ENCODE measurements at regions not wholly inside any gene's neighbourhood (a gene's known extent, or its start where the extent isn't known, plus 50 kb on each side); places are given as distances from the start of the nearest gene placed in this dataset.
A peak's percentile ranks its signal among the peaks of the same experiment; 100 is the strongest.
"Not testable (repeated sequence)": the region's sequence is repeated elsewhere in the genome, so short reads cannot be mapped to it uniquely, and the experiment has no call there.

- not testable (repeated sequence) for DNase-seq (ENCODE audit: low spot score in 2 of 2); H3K36me3 Mint-ChIP-seq (ENCODE audit: insufficient read depth); H3K9me3 Mint-ChIP-seq; H3K4me3 Mint-ChIP-seq; H3K4me1 Mint-ChIP-seq; ATAC-seq (replicated peaks; ENCODE audit: extremely low read depth, poor library complexity, severe bottlenecking); H3K27ac Mint-ChIP-seq (ENCODE audit: low read depth)
- peaks cover 28% of the 10 kb centered on the region for H3K27me3 Mint-ChIP-seq
These were observed 284.3 kb upstream of the RAI14 start for GRCh38 chr5:34371817-34372216.

GRCh38 chr5:34372739-34373138 lies 283.4 kb upstream of the RAI14 start:
- H3K9me3 Mint-ChIP-seq; H3K4me3 Mint-ChIP-seq; H3K27ac Mint-ChIP-seq (ENCODE audit: low read depth); H3K4me1 Mint-ChIP-seq; ATAC-seq (replicated peaks; ENCODE audit: extremely low read depth, poor library complexity, severe bottlenecking); DNase-seq (ENCODE audit: low spot score in 2 of 2); H3K36me3 Mint-ChIP-seq (ENCODE audit: insufficient read depth): not testable (repeated sequence)
- H3K27me3 Mint-ChIP-seq = peaks cover 28% of the 10 kb centered on the region

- H3K4me3 Mint-ChIP-seq; ATAC-seq (replicated peaks; ENCODE audit: extremely low read depth, poor library complexity, severe bottlenecking); H3K9me3 Mint-ChIP-seq; H3K4me1 Mint-ChIP-seq; H3K36me3 Mint-ChIP-seq (ENCODE audit: insufficient read depth); DNase-seq (ENCODE audit: low spot score in 2 of 2); H3K27ac Mint-ChIP-seq (ENCODE audit: low read depth); H3K27me3 Mint-ChIP-seq: not testable (repeated sequence)
These were observed 278.5 kb upstream of the RAI14 start for GRCh38 chr5:34377651-34378050.

GRCh38 chr5:34378498-34378897 lies 277.6 kb upstream of the RAI14 start:
- not testable (repeated sequence) for DNase-seq (ENCODE audit: low spot score in 2 of 2); H3K27ac Mint-ChIP-seq (ENCODE audit: low read depth); H3K4me3 Mint-ChIP-seq; H3K36me3 Mint-ChIP-seq (ENCODE audit: insufficient read depth); H3K27me3 Mint-ChIP-seq; H3K4me1 Mint-ChIP-seq; ATAC-seq (replicated peaks; ENCODE audit: extremely low read depth, poor library complexity, severe bottlenecking); H3K9me3 Mint-ChIP-seq

- not testable (repeated sequence) for H3K9me3 Mint-ChIP-seq; H3K4me1 Mint-ChIP-seq; H3K36me3 Mint-ChIP-seq (ENCODE audit: insufficient read depth); DNase-seq (ENCODE audit: low spot score in 2 of 2); H3K27ac Mint-ChIP-seq (ENCODE audit: low read depth); H3K4me3 Mint-ChIP-seq; ATAC-seq (replicated peaks; ENCODE audit: extremely low read depth, poor library complexity, severe bottlenecking)
- peaks cover 16% of the 10 kb centered on the region for H3K27me3 Mint-ChIP-seq
These were observed 267.4 kb upstream of the RAI14 start for GRCh38 chr5:34388754-34389153.

GRCh38 chr5:34409373-34409772 lies 246.8 kb upstream of the RAI14 start:
- H3K27ac Mint-ChIP-seq (ENCODE audit: low read depth) = no peak overlapping the region
- DNase-seq (ENCODE audit: low spot score in 2 of 2) = no peak
- H3K4me3 Mint-ChIP-seq = no peak overlapping the region
- H3K9me3 Mint-ChIP-seq = no peaks in the 10 kb centered on the region
- H3K36me3 Mint-ChIP-seq (ENCODE audit: insufficient read depth) = no peaks in the 10 kb centered on the region
- ATAC-seq (replicated peaks; ENCODE audit: extremely low read depth, poor library complexity, severe bottlenecking) = no peak
- no peaks in the 10 kb centered on the region for H3K4me1 Mint-ChIP-seq
- H3K27me3 Mint-ChIP-seq = peaks cover 9% of the 10 kb centered on the region

- Mint-ChIP-seq H3K27me3 (peaks cover 9% of the 10 kb centered on the region), H3K9me3 (no peaks in the 10 kb centered on the region), H3K4me3 (no peak overlapping the region), H3K27ac (ENCODE audit: low read depth) (no peak overlapping the region), H3K36me3 (ENCODE audit: insufficient read depth) (no peaks in the 10 kb centered on the region), H3K4me1 (no peaks in the 10 kb centered on the region)
- no peak for ATAC-seq (replicated peaks; ENCODE audit: extremely low read depth, poor library complexity, severe bottlenecking)
- no peak for DNase-seq (ENCODE audit: low spot score in 2 of 2)
These were observed 245.6 kb upstream of the RAI14 start for GRCh38 chr5:34410411-34411139.

- ATAC-seq (replicated peaks; ENCODE audit: extremely low read depth, poor library complexity, severe bottlenecking) = no peak
- no peak for DNase-seq (ENCODE audit: low spot score in 2 of 2)
- no peaks in the 10 kb centered on the region for H3K4me1 Mint-ChIP-seq
- H3K27ac Mint-ChIP-seq (ENCODE audit: low read depth) = no peak overlapping the region
- H3K4me3 Mint-ChIP-seq = no peak overlapping the region
- no peaks in the 10 kb centered on the region for H3K36me3 Mint-ChIP-seq (ENCODE audit: insufficient read depth)
- H3K9me3 Mint-ChIP-seq = no peaks in the 10 kb centered on the region
- H3K27me3 Mint-ChIP-seq = peaks cover 9% of the 10 kb centered on the region
These were observed 244.4 kb upstream of the RAI14 start for GRCh38 chr5:34411470-34412346.

GRCh38 chr5:34412736-34413135 lies 243.4 kb upstream of the RAI14 start:
- Mint-ChIP-seq H3K9me3 (no peaks in the 10 kb centered on the region), H3K27me3 (peaks cover 9% of the 10 kb centered on the region), H3K4me1 (no peaks in the 10 kb centered on the region), H3K4me3 (no peak overlapping the region), H3K36me3 (ENCODE audit: insufficient read depth) (no peaks in the 10 kb centered on the region), H3K27ac (ENCODE audit: low read depth) (no peak overlapping the region)
- DNase-seq (ENCODE audit: low spot score in 2 of 2) (no peak), ATAC-seq (replicated peaks; ENCODE audit: extremely low read depth, poor library complexity, severe bottlenecking) (no peak)

GRCh38 chr5:34415559-34416198 lies 240.4 kb upstream of the RAI14 start:
- no peaks in the 10 kb centered on the region for H3K36me3 Mint-ChIP-seq (ENCODE audit: insufficient read depth)
- H3K4me3 Mint-ChIP-seq = no peak overlapping the region
- H3K4me1 Mint-ChIP-seq = no peaks in the 10 kb centered on the region
- no peak overlapping the region for H3K27ac Mint-ChIP-seq (ENCODE audit: low read depth)
- H3K27me3 Mint-ChIP-seq = peaks cover 9% of the 10 kb centered on the region
- ATAC-seq (replicated peaks; ENCODE audit: extremely low read depth, poor library complexity, severe bottlenecking) (peak; percentile 19), DNase-seq (ENCODE audit: low spot score in 2 of 2) (no peak)
- H3K9me3 Mint-ChIP-seq = no peaks in the 10 kb centered on the region

GRCh38 chr5:34416501-34417008 lies 239.6 kb upstream of the RAI14 start:
- Mint-ChIP-seq H3K36me3 (ENCODE audit: insufficient read depth) (no peaks in the 10 kb centered on the region), H3K4me1 (no peaks in the 10 kb centered on the region), H3K9me3 (no peaks in the 10 kb centered on the region), H3K27ac (ENCODE audit: low read depth) (no peak overlapping the region), H3K27me3 (peaks cover 9% of the 10 kb centered on the region), H3K4me3 (no peak overlapping the region)
- DNase-seq (ENCODE audit: low spot score in 2 of 2) (no peak), ATAC-seq (replicated peaks; ENCODE audit: extremely low read depth, poor library complexity, severe bottlenecking) (no peak)

GRCh38 chr5:34420191-34420590 lies 235.9 kb upstream of the RAI14 start:
- ATAC-seq (replicated peaks; ENCODE audit: extremely low read depth, poor library complexity, severe bottlenecking); H3K27me3 Mint-ChIP-seq; DNase-seq (ENCODE audit: low spot score in 2 of 2); H3K4me3 Mint-ChIP-seq; H3K9me3 Mint-ChIP-seq; H3K4me1 Mint-ChIP-seq; H3K36me3 Mint-ChIP-seq (ENCODE audit: insufficient read depth); H3K27ac Mint-ChIP-seq (ENCODE audit: low read depth): not testable (repeated sequence)
